Calu3 (cell line): ENCODE measurements at regions not wholly inside any gene's neighbourhood (a gene's known extent, or its start where the extent isn't known, plus 50 kb on each side); places are given as distances from the start of the nearest gene placed in this dataset.

Experiments used
- BruUV-seq: library from RNA; stranded (reverse); fragments of 400-500 nt; replicated peaks from 2 replicates; lab custom pipeline; 2021; lab: Mats Ljungman, UMichigan
- CTCF ChIA-PET: fragments of 300-600 bp; sonication (Branson Sonifier 250); formaldehyde crosslinking; loops from one replicate; lab custom pipeline; 2022; ENCODE audit warnings: antibody characterized with exemption; lab: Charles Lee
- DNase-seq: peaks from one replicate; pipeline ENCODE4 v3.0.0; 2022
- H3K27ac Mint-ChIP-seq: one replicate; pipeline ENCODE4 v1.8.0; 2022; ENCODE audit warnings: mixed read lengths; ENCODE audit not compliant: unreplicated experiment
- H3K27me3 Mint-ChIP-seq: one replicate; pipeline ENCODE4 v1.8.0; 2022; ENCODE audit warnings: mixed read lengths; ENCODE audit not compliant: unreplicated experiment
- H3K36me3 Mint-ChIP-seq: one replicate; pipeline ENCODE4 v1.8.0; 2022; ENCODE audit warnings: mild to moderate bottlenecking, moderate library complexity, mixed read lengths; ENCODE audit not compliant: insufficient read depth, unreplicated experiment
- H3K4me1 Mint-ChIP-seq: one replicate; pipeline ENCODE4 v1.8.0; 2022; ENCODE audit warnings: mild to moderate bottlenecking, low read depth, mixed read lengths; ENCODE audit not compliant: unreplicated experiment
- H3K4me3 Mint-ChIP-seq: one replicate; pipeline ENCODE4 v1.8.0; 2022; ENCODE audit warnings: mild to moderate bottlenecking, low read depth, moderate library complexity, mixed read lengths; ENCODE audit not compliant: unreplicated experiment
- H3K9me3 Mint-ChIP-seq: one replicate; pipeline ENCODE4 v1.8.0; 2022; ENCODE audit warnings: low read depth, mixed read lengths; ENCODE audit not compliant: unreplicated experiment
- intact Hi-C: fragments of 100-400 bp; cut with micrococcal nuclease; formaldehyde crosslinking; loops from one replicate; pipeline ENCODE4 v1.10.0; 2022; ENCODE audit not compliant: unreplicated experiment
- TF ChIP-seq, protein P1 (sequence below): fragments of 200-600 bp; IDR thresholded peaks from one replicate; pipeline ENCODE4 v1.8.0; 2022; ENCODE audit warnings: antibody characterized with exemption; ENCODE audit not compliant: unreplicated experiment

- TF ChIP-seq, protein P1, sequence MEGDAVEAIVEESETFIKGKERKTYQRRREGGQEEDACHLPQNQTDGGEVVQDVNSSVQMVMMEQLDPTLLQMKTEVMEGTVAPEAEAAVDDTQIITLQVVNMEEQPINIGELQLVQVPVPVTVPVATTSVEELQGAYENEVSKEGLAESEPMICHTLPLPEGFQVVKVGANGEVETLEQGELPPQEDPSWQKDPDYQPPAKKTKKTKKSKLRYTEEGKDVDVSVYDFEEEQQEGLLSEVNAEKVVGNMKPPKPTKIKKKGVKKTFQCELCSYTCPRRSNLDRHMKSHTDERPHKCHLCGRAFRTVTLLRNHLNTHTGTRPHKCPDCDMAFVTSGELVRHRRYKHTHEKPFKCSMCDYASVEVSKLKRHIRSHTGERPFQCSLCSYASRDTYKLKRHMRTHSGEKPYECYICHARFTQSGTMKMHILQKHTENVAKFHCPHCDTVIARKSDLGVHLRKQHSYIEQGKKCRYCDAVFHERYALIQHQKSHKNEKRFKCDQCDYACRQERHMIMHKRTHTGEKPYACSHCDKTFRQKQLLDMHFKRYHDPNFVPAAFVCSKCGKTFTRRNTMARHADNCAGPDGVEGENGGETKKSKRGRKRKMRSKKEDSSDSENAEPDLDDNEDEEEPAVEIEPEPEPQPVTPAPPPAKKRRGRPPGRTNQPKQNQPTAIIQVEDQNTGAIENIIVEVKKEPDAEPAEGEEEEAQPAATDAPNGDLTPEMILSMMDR = no peak
- H3K4me1 Mint-ChIP-seq = no peaks in the 10 kb centered on the region
- no peak overlapping the region for H3K27ac Mint-ChIP-seq
- BruUV-seq = no TSS peak
- H3K4me3 Mint-ChIP-seq = no peak overlapping the region
- H3K36me3 Mint-ChIP-seq = no peaks in the 10 kb centered on the region
- intact Hi-C loops = no loop called here
- CTCF ChIA-PET = no interaction called here
- H3K27me3 Mint-ChIP-seq = no peaks in the 10 kb centered on the region
- no peak for DNase-seq
- H3K9me3 Mint-ChIP-seq = no peaks in the 10 kb centered on the region
Measured at GRCh38 chr7:114790521-114790920, 131.4 kb upstream of the MDFIC start.

DNA sequence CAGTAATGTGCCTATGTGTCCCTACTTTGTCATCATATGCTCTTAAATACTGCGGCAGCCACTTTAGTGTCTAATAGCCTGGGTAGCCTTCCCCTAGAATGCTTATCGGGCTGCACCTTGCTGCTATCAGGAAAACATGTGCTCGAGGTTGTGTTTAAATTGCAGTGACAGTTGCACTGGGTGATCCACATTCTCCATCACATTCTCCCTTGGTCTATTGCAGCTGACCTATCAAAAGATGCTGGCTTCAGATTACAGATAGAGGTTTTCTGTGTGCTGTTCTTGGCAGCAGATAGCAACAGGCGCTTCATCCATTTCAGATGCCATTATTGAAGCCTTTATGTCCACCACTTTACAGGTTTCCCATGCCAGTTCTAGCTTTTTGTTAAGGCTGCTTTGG is 130.1 kb upstream of the MDFIC start:
- no peak overlapping the region for H3K4me3 Mint-ChIP-seq

DNA sequence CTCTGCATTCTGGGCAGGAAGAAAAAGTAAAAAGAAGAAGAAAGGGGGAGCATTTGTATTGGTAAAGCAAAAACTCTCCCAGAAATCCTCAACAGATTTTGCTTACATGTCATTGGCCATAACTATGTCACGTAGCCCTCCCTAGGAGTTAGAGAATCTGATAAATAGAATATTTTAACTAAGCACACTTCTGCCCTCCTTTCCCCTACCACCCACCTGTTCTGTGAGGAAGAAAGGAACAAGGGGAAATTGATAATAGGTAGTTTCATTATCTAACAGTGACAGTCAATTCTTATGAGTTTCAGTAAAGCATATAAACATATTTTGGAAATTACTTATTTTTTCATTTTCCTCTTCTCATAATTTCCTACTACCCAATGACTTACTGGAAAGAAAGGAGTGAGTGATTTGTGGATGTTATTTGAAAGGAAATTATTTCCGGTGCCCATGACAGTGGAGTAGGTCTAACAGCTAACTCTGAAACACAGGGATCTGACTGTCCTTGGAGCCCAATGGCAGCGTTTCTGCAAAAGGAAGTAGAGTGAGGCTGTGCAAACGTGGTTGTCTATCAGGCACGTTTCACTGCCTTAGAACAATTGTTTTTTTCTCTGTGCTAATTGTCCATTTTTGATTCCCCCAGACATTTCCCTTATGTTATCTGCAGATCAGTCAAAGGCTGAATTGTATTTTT is 128.6 kb upstream of the MDFIC start:
- Mint-ChIP-seq H3K4me3 (no peak overlapping the region), H3K27ac (no peak overlapping the region), H3K36me3 (no peaks in the 10 kb centered on the region), H3K9me3 (no peaks in the 10 kb centered on the region), H3K4me1 (no peaks in the 10 kb centered on the region), H3K27me3 (no peaks in the 10 kb centered on the region)
- CTCF ChIA-PET = no interaction called here
- no TSS peak for BruUV-seq
- DNase-seq = no peak
- TF ChIP-seq, protein P1 = no peak
- intact Hi-C loops = no loop called here

More for the DNA sequence above, 130.1 kb upstream of the MDFIC start:
- DNase-seq = no peak
- H3K4me1 Mint-ChIP-seq = no peaks in the 10 kb centered on the region
- H3K36me3 Mint-ChIP-seq = no peaks in the 10 kb centered on the region
- intact Hi-C loops = no loop called here
- BruUV-seq = no TSS peak
- H3K27me3 Mint-ChIP-seq = no peaks in the 10 kb centered on the region
- CTCF ChIA-PET = no interaction called here
- no peak overlapping the region for H3K27ac Mint-ChIP-seq
- TF ChIP-seq, protein P1 = no peak
- no peaks in the 10 kb centered on the region for H3K9me3 Mint-ChIP-seq

DNA sequence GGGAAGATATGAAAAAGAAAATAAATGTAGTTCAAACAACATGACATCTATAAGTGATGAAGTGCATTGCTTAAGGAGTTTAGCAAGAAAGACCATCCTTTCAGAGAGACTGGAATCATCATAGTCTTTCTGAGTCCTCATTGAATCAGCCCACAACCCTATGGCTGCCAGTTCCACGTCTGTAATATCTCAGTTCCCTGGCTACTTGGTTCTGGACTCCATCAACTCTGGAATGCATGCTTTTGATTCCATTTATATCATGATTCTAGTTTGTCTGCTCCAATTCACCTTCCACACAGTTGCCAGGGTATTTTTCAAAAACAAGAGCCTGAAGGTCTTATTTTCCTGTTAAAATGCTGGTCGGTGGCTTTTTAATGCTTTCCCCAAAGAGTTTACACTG is 126.4 kb upstream of the MDFIC start:
- BruUV-seq = no TSS peak
- no peaks in the 10 kb centered on the region for H3K27me3 Mint-ChIP-seq
- H3K9me3 Mint-ChIP-seq = no peaks in the 10 kb centered on the region
- no peak overlapping the region for H3K27ac Mint-ChIP-seq
- CTCF ChIA-PET = no interaction called here
- no peaks in the 10 kb centered on the region for H3K36me3 Mint-ChIP-seq
- intact Hi-C loops = no loop called here
- no peaks in the 10 kb centered on the region for H3K4me1 Mint-ChIP-seq
- no peak for DNase-seq
- TF ChIP-seq, protein P1 = no peak
- H3K4me3 Mint-ChIP-seq = no peak overlapping the region
